BLaER1 treated with 17β-estradiol and CSF1 and Interleukin-3, amounts not matched to agents 10 nM and 100 nM (cell line): ENCODE measurements at regions not wholly inside any gene's neighbourhood (a gene's known extent, or its start where the extent isn't known, plus 50 kb on each side); places are given as distances from the start of the nearest gene placed in this dataset.

Source experiments
- H3K27ac ChIP-seq, 11 experiments: shearing (Covaris generic); formaldehyde crosslinking; 2 replicates each; pipeline ENCODE4 v1.8.1; 2022
- H3K27me3 ChIP-seq, 11 experiments: shearing (Covaris generic); formaldehyde crosslinking; 2 replicates each; pipeline ENCODE4 v1.8.1; 2022
- H3K36me3 ChIP-seq, 11 experiments: shearing (Covaris generic); formaldehyde crosslinking; 2 replicates each; pipeline ENCODE4 v1.8.1; 2022
- H3K4me1 ChIP-seq, 10 experiments: shearing (Covaris generic); formaldehyde crosslinking; 2 replicates each; pipeline ENCODE4 v1.8.1; 2022
- H3K4me2 ChIP-seq, 11 experiments: shearing (Covaris generic); formaldehyde crosslinking; 2 replicates each; pipeline ENCODE4 v1.8.1; 2022
- H3K4me3 ChIP-seq, 10 experiments: shearing (Covaris generic); formaldehyde crosslinking; 2 replicates each; pipeline ENCODE4 v1.8.1; 2022
- H3K9ac ChIP-seq, 11 experiments: shearing (Covaris generic); formaldehyde crosslinking; 2 replicates each; pipeline ENCODE4 v1.8.1; 2022
- H3K9me3 ChIP-seq, 11 experiments: shearing (Covaris generic); formaldehyde crosslinking; replicated peaks in 1 of 11; 2 replicates each; pipeline ENCODE4 v1.8.1; 2022
- H4K20me1 ChIP-seq, 11 experiments: shearing (Covaris generic); formaldehyde crosslinking; 2 replicates each; pipeline ENCODE4 v1.8.1; 2022
- Cebpa-rat ChIP-seq, 11 experiments: shearing (Covaris generic); IDR thresholded peaks; 2 replicates each; pipeline ENCODE4 v1.8.1; 2022

DNA sequence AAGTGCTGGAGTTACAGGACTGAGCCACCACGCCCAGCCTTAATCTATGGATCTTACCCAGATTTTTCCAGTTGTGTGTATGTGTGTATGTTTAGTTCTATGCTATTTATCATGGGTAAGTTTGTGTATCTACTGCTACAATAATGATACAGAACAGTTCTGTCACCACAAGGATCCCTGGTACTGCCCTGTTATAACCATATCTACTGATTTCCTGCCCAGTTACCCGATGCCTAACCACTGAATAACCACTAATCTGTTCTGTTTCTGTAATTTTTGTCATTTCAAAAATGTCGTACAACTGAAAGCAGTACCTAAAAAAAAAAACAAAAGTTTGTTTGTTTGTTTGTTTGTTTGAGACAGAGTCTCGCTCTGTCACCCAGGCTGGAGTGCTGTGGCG lies 123.7 kb upstream of the RAP2B start:
- H3K4me1 ChIP-seq = peaks cover 0 to 24% (median 9%) of the 10 kb centered on the region in 10 experiments; a peak in 15 of 20 replicates
- no peak overlapping the region for H3K9ac ChIP-seq
- H3K27me3 ChIP-seq = no peaks in the 10 kb centered on the region
- no peak overlapping the region for H3K27ac ChIP-seq
- no peaks in the 10 kb centered on the region for H3K36me3 ChIP-seq
- H4K20me1 ChIP-seq = no peaks in the 10 kb centered on the region
- TF ChIP-seq Cebpa-rat (IDR thresholded peaks at IDR 0.05) = no peak
- H3K9me3 ChIP-seq = no peaks in the 10 kb centered on the region
- no peak overlapping the region for H3K4me3 ChIP-seq
- H3K4me2 ChIP-seq = peak overlapping the region in 3 of 11 experiments; percentile 10 to 21 (median 13); a peak in 1 of 22 replicates

DNA sequence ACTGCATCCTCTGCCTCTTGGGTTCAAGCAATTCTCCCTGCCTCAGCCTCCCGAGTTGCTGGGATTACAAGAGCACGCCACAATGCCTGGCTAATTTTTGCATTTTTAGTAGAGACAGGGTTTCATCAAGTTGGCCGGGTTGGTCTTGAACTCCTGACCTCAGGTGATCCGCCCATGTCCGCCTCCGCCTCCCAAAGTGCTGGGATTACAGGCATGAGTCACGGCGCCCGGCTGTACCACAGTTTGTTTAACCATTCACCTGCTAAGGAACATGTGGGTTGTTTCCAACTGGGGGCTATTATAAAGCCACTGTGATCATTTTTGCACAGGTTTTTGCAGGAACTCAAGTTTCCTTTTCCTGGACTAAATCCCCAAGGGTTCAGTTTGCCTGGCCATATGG lies 123.2 kb upstream of the RAP2B start:
- Histone ChIP-seq H3K27me3 (no peaks in the 10 kb centered on the region), H3K36me3 (no peaks in the 10 kb centered on the region), H3K4me1 (peaks cover 0 to 28% (median 11%) of the 10 kb centered on the region in 10 experiments; a peak in 15 of 20 replicates), H3K27ac (no peak overlapping the region), H4K20me1 (no peaks in the 10 kb centered on the region), H3K9ac (no peak overlapping the region), H3K4me3 (no peak overlapping the region), H3K4me2 (peak overlapping the region in 5 of 11 experiments; percentile 10 to 51 (median 21); a peak in 3 of 22 replicates), H3K9me3 (no peaks in the 10 kb centered on the region)
- TF ChIP-seq Cebpa-rat (IDR thresholded peaks at IDR 0.05) = no peak

DNA sequence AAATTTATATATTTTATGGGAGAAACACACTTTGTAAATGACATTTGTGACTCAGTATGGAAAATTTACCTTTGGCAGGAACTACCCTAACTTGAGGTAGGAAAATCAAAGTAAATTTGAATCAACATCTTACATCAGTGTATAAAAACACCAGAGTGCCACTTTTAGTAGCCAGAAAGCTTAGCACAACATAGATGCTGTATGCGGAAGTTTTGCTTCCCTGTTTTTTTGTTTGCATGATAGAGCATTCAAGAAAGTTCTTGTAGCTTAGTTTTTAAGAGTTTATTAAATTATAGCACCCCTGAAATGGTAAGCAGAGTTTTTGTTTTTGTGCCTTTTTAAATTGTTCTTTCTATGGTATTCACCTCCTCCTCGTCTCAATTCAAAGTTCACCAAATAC lies 120.8 kb upstream of the RAP2B start:
- no peak overlapping the region for H3K27ac ChIP-seq
- H3K4me1 ChIP-seq = peaks cover 0 to 43% (median 12%) of the 10 kb centered on the region in 10 experiments; a peak in 15 of 20 replicates
- no peak for TF ChIP-seq Cebpa-rat (IDR thresholded peaks at IDR 0.05)
- no peaks in the 10 kb centered on the region for H3K36me3 ChIP-seq
- no peaks in the 10 kb centered on the region for H3K9me3 ChIP-seq
- no peak overlapping the region for H3K4me3 ChIP-seq
- H3K9ac ChIP-seq = no peak overlapping the region
- H4K20me1 ChIP-seq = no peaks in the 10 kb centered on the region
- H3K4me2 ChIP-seq = peak overlapping the region in 2 of 11 experiments; percentile 44 to 46; a peak in 4 of 22 replicates
- H3K27me3 ChIP-seq = no peaks in the 10 kb centered on the region

DNA sequence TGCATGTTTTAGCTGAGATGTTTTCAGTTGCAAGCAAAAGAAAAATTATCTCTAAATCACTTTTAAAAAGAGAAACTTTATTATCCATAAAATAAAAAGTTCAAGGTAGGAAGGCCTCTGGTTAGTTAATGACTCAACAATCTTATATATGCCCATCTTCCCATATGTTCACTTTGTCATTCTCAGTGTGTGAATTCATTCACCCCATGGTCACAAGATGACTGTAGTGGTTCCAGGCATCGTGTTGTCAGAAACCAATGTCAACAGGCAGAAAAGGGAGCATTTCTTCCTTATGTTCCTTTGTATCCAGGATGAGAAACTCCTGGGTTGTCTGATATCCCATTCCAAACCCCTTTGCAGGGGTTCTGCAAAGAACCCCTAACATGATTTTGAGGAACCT lies 119.9 kb upstream of the RAP2B start:
- no peak overlapping the region for H3K9ac ChIP-seq
- no peaks in the 10 kb centered on the region for H3K9me3 ChIP-seq
- H3K4me2 ChIP-seq = no peak overlapping the region
- no peak overlapping the region for H3K4me3 ChIP-seq
- no peaks in the 10 kb centered on the region for H3K27me3 ChIP-seq
- TF ChIP-seq Cebpa-rat (IDR thresholded peaks at IDR 0.05) = no peak
- H3K36me3 ChIP-seq = no peaks in the 10 kb centered on the region
- no peak overlapping the region for H3K27ac ChIP-seq
- H4K20me1 ChIP-seq = no peaks in the 10 kb centered on the region
- H3K4me1 ChIP-seq = peaks cover 0 to 43% (median 12%) of the 10 kb centered on the region in 10 experiments; a peak in 15 of 20 replicates

DNA sequence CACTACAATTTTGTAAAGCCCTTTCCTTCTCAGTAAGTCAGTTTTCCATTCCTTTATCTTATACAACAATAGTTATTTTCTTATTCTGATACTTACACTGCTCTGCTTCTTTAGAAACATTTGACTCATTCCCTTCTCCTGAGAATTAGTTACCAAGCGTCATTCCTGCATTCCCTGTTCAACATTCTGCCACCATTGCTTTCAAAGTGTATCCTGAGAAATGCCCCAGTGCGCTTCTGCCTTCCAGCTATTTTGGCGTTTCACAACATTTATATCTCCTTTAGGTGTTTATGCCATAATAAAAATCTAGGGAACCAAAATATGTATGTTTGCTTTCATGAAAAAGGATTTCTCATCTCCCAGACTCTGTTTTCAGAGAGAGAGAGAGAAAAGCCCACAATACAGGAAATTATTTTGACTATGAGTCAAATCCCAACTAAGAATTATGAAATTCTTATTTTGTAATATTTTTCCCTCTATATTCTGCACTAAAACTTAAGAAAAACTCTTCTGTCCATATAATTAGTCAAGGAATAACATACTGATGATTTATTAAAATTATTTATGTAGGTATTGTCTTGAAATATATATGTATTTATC lies 118.2 kb upstream of the RAP2B start:
- H3K4me1 ChIP-seq = peaks cover 0 to 43% (median 6%) of the 10 kb centered on the region in 10 experiments; a peak in 14 of 20 replicates
- H3K9me3 ChIP-seq = no peaks in the 10 kb centered on the region
- H3K4me2 ChIP-seq = peak overlapping the region in 5 of 11 experiments; percentile 25 to 79 (median 65); a peak in 7 of 22 replicates
- H4K20me1 ChIP-seq = no peaks in the 10 kb centered on the region
- H3K36me3 ChIP-seq = no peaks in the 10 kb centered on the region
- TF ChIP-seq Cebpa-rat (IDR thresholded peaks at IDR 0.05) = no peak
- H3K27ac ChIP-seq = peak overlapping the region in 3 of 11 experiments; percentile 13 to 57 (median 52); a peak in 4 of 22 replicates
- H3K9ac ChIP-seq = 0 out of 22 replicates have a peak overlapping the region, but pooled peaks of 1 of the 11 experiments have one; percentile 21
- peak overlapping the region in 1 of 10 experiments; percentile 36; a peak in 1 of 20 replicates for H3K4me3 ChIP-seq
- no peaks in the 10 kb centered on the region for H3K27me3 ChIP-seq

DNA sequence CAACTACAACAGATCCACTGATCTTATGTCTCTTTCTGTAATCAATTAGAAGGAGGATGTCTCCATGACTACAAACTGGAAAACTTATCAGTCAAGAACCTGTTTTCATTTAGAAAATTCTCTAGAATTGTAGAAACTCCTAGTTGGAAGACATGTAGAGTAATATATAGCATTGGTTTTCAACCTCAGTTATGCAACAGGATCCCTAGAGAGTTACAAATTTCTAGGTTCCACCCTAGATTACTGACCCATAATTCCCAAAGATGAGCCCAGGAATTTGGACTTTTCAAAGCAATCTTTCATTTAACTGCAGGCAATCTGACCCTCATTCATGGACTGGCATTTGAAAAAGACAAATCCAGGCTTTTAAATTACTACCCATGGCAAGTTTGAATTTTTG lies 116.9 kb upstream of the RAP2B start:
- Histone ChIP-seq H4K20me1 (no peaks in the 10 kb centered on the region), H3K9me3 (no peaks in the 10 kb centered on the region), H3K27me3 (no peaks in the 10 kb centered on the region), H3K4me1 (peaks cover 0 to 43% (median 3%) of the 10 kb centered on the region in 10 experiments; a peak in 9 of 20 replicates), H3K36me3 (no peaks in the 10 kb centered on the region), H3K27ac (no peak overlapping the region), H3K4me2 (no peak overlapping the region), H3K4me3 (no peak overlapping the region), H3K9ac (no peak overlapping the region)
- no peak for TF ChIP-seq Cebpa-rat (IDR thresholded peaks at IDR 0.05)

DNA sequence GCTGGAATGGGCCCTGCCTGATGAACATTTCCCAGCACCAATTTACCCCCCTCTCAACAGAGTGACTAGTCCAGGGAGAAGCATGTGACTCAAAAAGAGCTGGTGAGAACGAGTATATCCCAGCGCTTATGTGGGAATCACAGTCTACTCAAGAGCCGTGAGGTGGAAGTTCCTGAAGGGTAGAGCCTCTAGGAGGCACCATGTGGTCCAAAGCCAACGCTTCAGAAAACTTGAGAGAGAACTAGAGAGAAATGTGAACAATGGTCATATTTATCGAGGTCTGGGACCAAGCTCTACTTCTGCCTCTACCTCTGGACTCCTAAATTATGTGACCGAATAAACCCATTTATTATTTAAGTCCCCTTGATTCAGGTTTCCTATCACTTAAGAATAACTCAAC lies 111.0 kb upstream of the RAP2B start:
- Histone ChIP-seq H3K9ac (no peak overlapping the region), H3K4me1 (peaks cover 0 to 24% (median 5%) of the 10 kb centered on the region in 10 experiments; a peak in 9 of 20 replicates), H4K20me1 (no peaks in the 10 kb centered on the region), H3K4me2 (peak overlapping the region in 4 of 11 experiments; percentile 45 to 68 (median 63); a peak in 8 of 22 replicates), H3K9me3 (no peaks in the 10 kb centered on the region), H3K27me3 (no peaks in the 10 kb centered on the region), H3K4me3 (no peak overlapping the region), H3K36me3 (no peaks in the 10 kb centered on the region), H3K27ac (no peak overlapping the region)
- no peak for TF ChIP-seq Cebpa-rat (IDR thresholded peaks at IDR 0.05)

DNA sequence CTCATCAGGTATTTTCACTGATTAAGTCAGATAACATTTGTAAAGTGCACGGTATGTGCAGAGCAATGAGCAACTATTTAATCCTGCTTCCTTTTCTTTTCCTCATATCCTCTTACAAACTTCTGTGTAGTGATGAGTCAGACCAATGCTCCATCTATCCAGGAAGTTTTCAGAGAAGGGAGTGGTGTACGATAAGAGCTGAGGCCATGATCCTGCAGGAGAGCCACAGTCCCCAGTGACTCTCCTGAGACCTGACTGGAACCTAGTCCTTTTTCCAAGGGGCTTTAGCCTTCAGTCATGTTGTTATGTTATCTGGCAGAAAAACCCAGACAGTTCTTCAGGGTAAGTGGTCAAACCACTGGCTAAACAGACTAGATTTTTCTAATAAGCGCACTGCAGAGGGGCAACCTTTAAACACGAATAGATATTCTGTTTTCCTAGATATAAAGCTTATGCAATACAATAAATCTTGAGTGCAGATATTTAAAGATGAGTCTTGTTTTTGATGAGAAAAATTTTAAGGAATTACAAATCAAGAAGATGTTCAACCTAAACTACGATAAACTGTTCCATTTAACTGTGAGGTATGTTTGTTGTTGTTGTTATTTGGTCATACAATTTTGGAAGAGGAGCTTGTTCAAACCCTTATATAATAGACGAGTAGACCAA lies 110.5 kb upstream of the RAP2B start:
- H3K4me1 ChIP-seq = peaks cover 0 to 24% (median 5%) of the 10 kb centered on the region in 10 experiments; a peak in 9 of 20 replicates
- no peaks in the 10 kb centered on the region for H3K36me3 ChIP-seq
- H3K27ac ChIP-seq = peak overlapping the region in 2 of 11 experiments; percentile 14 to 31; a peak in 3 of 22 replicates
- no peak overlapping the region for H3K9ac ChIP-seq
- TF ChIP-seq Cebpa-rat (IDR thresholded peaks at IDR 0.05) = no peak
- H3K27me3 ChIP-seq = no peaks in the 10 kb centered on the region
- H3K9me3 ChIP-seq = peaks cover 0 to 4% (median 0%) of the 10 kb centered on the region in 11 experiments; a peak in 4 of 22 replicates
- peak overlapping the region in 5 of 11 experiments; percentile 29 to 68 (median 61); a peak in 10 of 22 replicates for H3K4me2 ChIP-seq
- no peak overlapping the region for H3K4me3 ChIP-seq
- H4K20me1 ChIP-seq = no peaks in the 10 kb centered on the region

DNA sequence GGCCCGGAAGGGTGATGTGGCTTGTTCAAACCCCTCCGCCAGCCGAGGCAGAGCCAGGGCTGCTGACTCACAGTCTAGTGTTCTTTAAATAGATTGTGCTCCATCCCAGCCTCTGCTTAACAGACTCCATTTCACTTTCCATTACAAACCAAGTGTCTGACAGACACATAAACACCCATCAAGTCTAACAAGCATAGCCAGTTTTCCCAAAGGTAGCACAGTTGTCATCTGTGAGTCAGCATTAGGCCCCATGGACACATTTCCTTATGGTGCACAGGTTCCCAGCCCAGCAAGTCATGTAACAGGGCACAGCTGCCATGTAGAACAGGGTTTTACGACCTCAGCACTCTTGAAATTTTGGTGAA lies 109.9 kb upstream of the RAP2B start:
- Histone ChIP-seq H4K20me1 (no peaks in the 10 kb centered on the region), H3K4me1 (peaks cover 0 to 24% (median 5%) of the 10 kb centered on the region in 10 experiments; a peak in 9 of 20 replicates), H3K9ac (no peak overlapping the region), H3K4me2 (peak overlapping the region in 5 of 11 experiments; percentile 29 to 68 (median 61); a peak in 10 of 22 replicates), H3K36me3 (no peaks in the 10 kb centered on the region), H3K27me3 (no peaks in the 10 kb centered on the region), H3K4me3 (no peak overlapping the region), H3K9me3 (peaks cover 0 to 8% (median 0%) of the 10 kb centered on the region in 11 experiments; a peak in 4 of 22 replicates), H3K27ac (peak overlapping the region in 2 of 11 experiments; percentile 15 to 31; a peak in 2 of 22 replicates)
- TF ChIP-seq Cebpa-rat (IDR thresholded peaks at IDR 0.05) = no peak
